ENCODE measurements at regions not wholly inside any gene's neighbourhood (a gene's known extent, or its start where the extent isn't known, plus 50 kb on each side); places are given as distances from the start of the nearest gene placed in this dataset.

DNA sequence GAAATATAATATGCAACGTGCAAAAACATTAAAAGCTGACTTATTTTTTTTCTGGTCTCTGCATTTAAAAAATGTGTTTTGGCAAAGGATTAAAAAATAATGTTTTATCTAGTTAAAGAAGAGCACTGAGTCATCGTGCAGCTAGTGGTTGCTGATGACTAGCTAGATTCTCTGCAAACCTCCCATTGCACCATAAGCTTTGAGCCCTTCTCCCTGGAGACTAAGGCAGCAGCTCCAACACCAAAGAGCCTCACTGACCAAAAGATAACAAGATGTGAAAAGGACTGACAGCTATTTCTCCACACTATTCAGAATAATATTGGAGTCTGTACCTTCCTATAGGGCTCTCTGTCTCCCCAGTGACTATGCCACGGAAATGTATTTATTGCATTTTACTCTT is 424.3 kb downstream of the SLITRK2 start:
- TF ChIP-seq CTCF (IDR thresholded peaks at IDR 0.05) (no peak), POLR2A (IDR thresholded peaks at IDR 0.05) (no peak)
